Keratinocyte (primary cell): ENCODE measurements at regions not wholly inside any gene's neighbourhood (a gene's known extent, or its start where the extent isn't known, plus 50 kb on each side); places are given as distances from the start of the nearest gene placed in this dataset.

ENCODE experiments used
- DNase-seq: peaks from one replicate; pipeline ENCODE4 v3.0.0-alpha.2; 2011; ENCODE audit warnings: low read depth, missing footprints, low spot score
- FAIRE-seq: peaks from 2 replicates; lab custom pipeline; 2011; peaks lifted over from hg19 to GRCh38; lab: Jason Lieb, UNC
- H2AFZ ChIP-seq: 2 replicates; pipeline ENCODE4 v1.6.0; 2012; ENCODE audit warnings: low read length, control low read depth, inconsistent platforms; ENCODE audit not compliant: control insufficient read depth
- H3K27ac ChIP-seq: 2 replicates; pipeline ENCODE4 v1.5.1; 2011; ENCODE audit warnings: low read length; ENCODE audit not compliant: control insufficient read depth, insufficient read depth
- H3K27me3 ChIP-seq: 3 replicates; pipeline ENCODE4 v1.6.0; 2011; ENCODE audit warnings: low read length; ENCODE audit not compliant: control insufficient read depth, insufficient read depth; ENCODE audit errors: extremely low read depth
- H3K36me3 ChIP-seq, 2 experiments: 2 replicates in 1 of 2; 3 replicates in 1 of 2; pipeline ENCODE4 v1.5.1; 2011; ENCODE audit warnings: low read length in 2 of 2, mild to moderate bottlenecking in 1 of 2; ENCODE audit not compliant: control insufficient read depth in 2 of 2, insufficient read depth in 2 of 2; ENCODE audit errors: extremely low read depth in 1 of 2
- H3K4me1 ChIP-seq: 3 replicates; pipeline ENCODE4 v1.5.1; 2011; ENCODE audit warnings: low read length; ENCODE audit not compliant: control insufficient read depth, insufficient read depth; ENCODE audit errors: extremely low read depth
- H3K4me2 ChIP-seq: 3 replicates; pipeline ENCODE4 v1.6.0; 2011; ENCODE audit warnings: low read depth, low read length; ENCODE audit not compliant: control insufficient read depth, insufficient read depth; ENCODE audit errors: extremely low read depth
- H3K4me3 ChIP-seq, 3 experiments: fragments of 200-600 bp in 1 of 3; sonication (generic) in 1 of 3; 2 replicates in 2 of 3; 3 replicates in 1 of 3; pipeline ENCODE4 v1.5.1; 2011 to 2016; ENCODE audit warnings: low read length in 3 of 3, mild to moderate bottlenecking in 3 of 3, control low read depth in 2 of 3, inconsistent platforms in 1 of 3, low read depth in 1 of 3, mixed read lengths in 1 of 3, mixed run types in 1 of 3, moderate library complexity in 1 of 3; ENCODE audit not compliant: control insufficient read depth in 2 of 3, insufficient read depth in 2 of 3; ENCODE audit errors: extremely low read depth in 1 of 3
- H3K79me2 ChIP-seq: 2 replicates; pipeline ENCODE4 v1.6.0; 2012; ENCODE audit warnings: low read length; ENCODE audit not compliant: control insufficient read depth, insufficient read depth
- H3K9ac ChIP-seq: 3 replicates; pipeline ENCODE4 v1.6.0; 2011; ENCODE audit warnings: low read length; ENCODE audit not compliant: control insufficient read depth, insufficient read depth; ENCODE audit errors: extremely low read depth
- H3K9me1 ChIP-seq: 3 replicates; pipeline ENCODE4 v1.6.0; 2011; ENCODE audit warnings: low read length; ENCODE audit not compliant: control insufficient read depth, insufficient read depth; ENCODE audit errors: extremely low read depth
- H3K9me3 ChIP-seq: 2 replicates; pipeline ENCODE4 v1.5.1; 2012; ENCODE audit warnings: low read depth, low read length; ENCODE audit not compliant: control insufficient read depth
- H4K20me1 ChIP-seq: 3 replicates; pipeline ENCODE4 v1.6.0; 2011; ENCODE audit warnings: low read length; ENCODE audit not compliant: control insufficient read depth, insufficient read depth; ENCODE audit errors: extremely low read depth
- EZH2 ChIP-seq: IDR thresholded peaks from one replicate; pipeline ENCODE4 v1.6.1; 2012; ENCODE audit warnings: inconsistent platforms, mild to moderate bottlenecking, low read length, moderate library complexity
- dilution Hi-C: fragments of 300-500 bp; cut with MboI; formaldehyde crosslinking; loops from one replicate; pipeline ENCODE4 v1.7.0; 2020; ENCODE audit warnings: low sequenced_read_pairs; ENCODE audit not compliant: extremely low pct_ligation_motif_present
- TF ChIP-seq, protein P1 (sequence below), 3 experiments: IDR thresholded peaks in 1 of 3; conservative IDR thresholded peaks in 1 of 3; optimal IDR thresholded peaks in 1 of 3; 2 replicates in 2 of 3; 3 replicates in 1 of 3; pipeline versions ENCODE3 to v1.5.1; 2011; ENCODE audit warnings: low read length in 3 of 3, mild to moderate bottlenecking in 3 of 3, moderate library complexity in 2 of 3, control low read depth in 1 of 3, inconsistent platforms in 1 of 3; ENCODE audit not compliant: insufficient read depth in 2 of 3; ENCODE audit errors: extremely low read depth in 1 of 3

- Histone ChIP-seq H3K4me2 (no peak overlapping the region), H3K9me1 (no peaks in the 10 kb centered on the region), H3K4me3 (no peak overlapping the region), H3K9ac (no peak overlapping the region), H3K27ac (no peak overlapping the region), H3K9me3 (no peaks in the 10 kb centered on the region), H3K36me3 (no peaks in the 10 kb centered on the region), H3K27me3 (no peaks in the 10 kb centered on the region), H3K4me1 (no peaks in the 10 kb centered on the region), H4K20me1 (no peaks in the 10 kb centered on the region), H2AFZ (no peak overlapping the region), H3K79me2 (no peaks in the 10 kb centered on the region)
- FAIRE-seq (no peak), DNase-seq (no peak)
- TF ChIP-seq, protein P1, sequence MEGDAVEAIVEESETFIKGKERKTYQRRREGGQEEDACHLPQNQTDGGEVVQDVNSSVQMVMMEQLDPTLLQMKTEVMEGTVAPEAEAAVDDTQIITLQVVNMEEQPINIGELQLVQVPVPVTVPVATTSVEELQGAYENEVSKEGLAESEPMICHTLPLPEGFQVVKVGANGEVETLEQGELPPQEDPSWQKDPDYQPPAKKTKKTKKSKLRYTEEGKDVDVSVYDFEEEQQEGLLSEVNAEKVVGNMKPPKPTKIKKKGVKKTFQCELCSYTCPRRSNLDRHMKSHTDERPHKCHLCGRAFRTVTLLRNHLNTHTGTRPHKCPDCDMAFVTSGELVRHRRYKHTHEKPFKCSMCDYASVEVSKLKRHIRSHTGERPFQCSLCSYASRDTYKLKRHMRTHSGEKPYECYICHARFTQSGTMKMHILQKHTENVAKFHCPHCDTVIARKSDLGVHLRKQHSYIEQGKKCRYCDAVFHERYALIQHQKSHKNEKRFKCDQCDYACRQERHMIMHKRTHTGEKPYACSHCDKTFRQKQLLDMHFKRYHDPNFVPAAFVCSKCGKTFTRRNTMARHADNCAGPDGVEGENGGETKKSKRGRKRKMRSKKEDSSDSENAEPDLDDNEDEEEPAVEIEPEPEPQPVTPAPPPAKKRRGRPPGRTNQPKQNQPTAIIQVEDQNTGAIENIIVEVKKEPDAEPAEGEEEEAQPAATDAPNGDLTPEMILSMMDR (optimal IDR thresholded peaks at IDR 0.05 in 1 of 3, IDR thresholded peaks at IDR 0.05 in 1 of 3, conservative IDR thresholded peaks at IDR 0.05 in 1 of 3; ENCODE audit: extremely low read depth in 1 of 3, insufficient read depth in 2 of 3, low read length in 3 of 3) = no peak
- no peak for TF ChIP-seq EZH2
- dilution Hi-C loops = no loop called here
Observed at GRCh38 chr3:107008213-107008612, 369.0 kb upstream of the CCDC54 start.

GRCh38 chr3:107013641-107014040, 363.6 kb upstream of the CCDC54 start:
- Histone ChIP-seq H3K36me3 (no peaks in the 10 kb centered on the region), H3K4me3 (no peak overlapping the region), H3K27ac (no peak overlapping the region), H3K9me3 (no peaks in the 10 kb centered on the region), H3K4me1 (no peaks in the 10 kb centered on the region), H3K27me3 (no peaks in the 10 kb centered on the region), H3K9ac (no peak overlapping the region), H2AFZ (no peak overlapping the region), H4K20me1 (no peaks in the 10 kb centered on the region), H3K9me1 (no peaks in the 10 kb centered on the region), H3K4me2 (no peak overlapping the region), H3K79me2 (no peaks in the 10 kb centered on the region)
- DNase-seq (no peak), FAIRE-seq (no peak)
- dilution Hi-C loops = no loop called here
- TF ChIP-seq, protein P1 (optimal IDR thresholded peaks at IDR 0.05 in 1 of 3, IDR thresholded peaks at IDR 0.05 in 1 of 3, conservative IDR thresholded peaks at IDR 0.05 in 1 of 3; ENCODE audit: extremely low read depth in 1 of 3, insufficient read depth in 2 of 3, low read length in 3 of 3) = no peak
- no peak for TF ChIP-seq EZH2
